ENCODE measurements at regions not wholly inside any gene's neighbourhood (a gene's known extent, or its start where the extent isn't known, plus 50 kb on each side); places are given as distances from the start of the nearest gene placed in this dataset.
"Not testable (repeated sequence)": the region's sequence is repeated elsewhere in the genome, so short reads cannot be mapped to it uniquely, and the experiment has no call there.

DNA sequence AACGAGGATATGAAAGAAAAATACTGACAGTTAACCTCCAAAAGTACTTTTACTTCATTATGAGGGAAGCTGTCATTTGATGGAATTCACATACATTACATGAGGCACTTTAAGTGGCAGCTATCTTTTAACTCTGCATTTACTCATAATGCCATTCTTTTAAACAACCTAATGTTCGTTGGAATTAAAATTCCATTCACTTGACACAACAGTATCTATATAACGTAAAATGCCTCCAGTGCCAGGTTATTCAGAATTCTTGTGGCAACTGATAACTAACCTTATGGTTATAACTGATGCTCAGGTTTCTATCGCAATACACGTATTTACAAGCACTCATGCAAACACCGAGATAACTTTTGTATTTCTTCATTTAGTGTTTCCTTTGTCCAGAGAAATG is 376.9 kb upstream of the GRAMD2B start:
- peaks cover 4% of the 10 kb centered on the region for H3K4me1 ChIP-seq (ENCODE audit: control insufficient read depth, insufficient read depth, low read length)
- no peak overlapping the region for H3K4me3 ChIP-seq (ENCODE audit: low read length in 2 of 2)
- H3K27ac ChIP-seq (ENCODE audit: low read length), result no peak overlapping the region
- no peaks in the 10 kb centered on the region for H3K36me3 ChIP-seq (ENCODE audit: control insufficient read depth in 2 of 2, insufficient read depth in 2 of 2, low read length in 2 of 2)
- no peaks in the 10 kb centered on the region for H3K27me3 ChIP-seq (ENCODE audit: control insufficient read depth in 1 of 2, insufficient read depth in 2 of 2, low read length in 2 of 2)
- no peak overlapping the region for H3K9ac ChIP-seq (ENCODE audit: low read length in 2 of 2)
- H3K9me3 ChIP-seq (ENCODE audit: control insufficient read depth in 2 of 2, low read length in 2 of 2), result no peaks in the 10 kb centered on the region

GRCh38 chr5:126046846-126047571 is 376.2 kb upstream of the GRAMD2B start:
- no peaks in the 10 kb centered on the region for H3K9me3 ChIP-seq (ENCODE audit: control insufficient read depth in 2 of 2, low read length in 2 of 2)

DNA sequence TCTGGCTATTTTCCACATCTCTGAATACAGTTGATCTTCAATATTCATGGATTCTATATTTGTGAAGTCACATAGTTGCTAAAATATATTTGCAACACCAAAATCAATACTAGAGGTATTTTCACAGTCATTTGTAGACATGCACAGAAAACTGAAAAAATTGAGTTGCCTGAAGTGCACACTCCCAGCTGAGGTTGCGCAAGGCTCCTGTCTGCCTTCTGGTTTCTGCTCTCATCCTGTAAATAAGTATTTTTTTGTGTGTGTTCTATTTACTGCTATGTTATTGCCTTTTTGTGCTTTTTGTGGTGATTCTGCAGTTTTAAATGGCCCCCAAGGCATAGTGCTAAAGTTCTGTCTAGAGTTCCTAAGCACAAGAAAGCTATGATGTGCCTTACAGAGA is 371.1 kb upstream of the GRAMD2B start:
- Histone ChIP-seq H3K9ac (ENCODE audit: low read length in 2 of 2) (no peak overlapping the region), H3K4me1 (ENCODE audit: control insufficient read depth, insufficient read depth, low read length) (no peaks in the 10 kb centered on the region), H3K4me3 (ENCODE audit: low read length in 2 of 2) (no peak overlapping the region), H3K36me3 (ENCODE audit: control insufficient read depth in 2 of 2, insufficient read depth in 2 of 2, low read length in 2 of 2) (no peaks in the 10 kb centered on the region), H3K27me3 (ENCODE audit: control insufficient read depth in 1 of 2, insufficient read depth in 2 of 2, low read length in 2 of 2) (no peaks in the 10 kb centered on the region), H3K27ac (ENCODE audit: low read length) (no peak overlapping the region), H3K9me3 (ENCODE audit: control insufficient read depth in 2 of 2, low read length in 2 of 2) (no peaks in the 10 kb centered on the region)

More at GRCh38 chr5:126046846-126047571, 376.2 kb upstream of the GRAMD2B start:
- H3K27me3 ChIP-seq (ENCODE audit: control insufficient read depth in 1 of 2, insufficient read depth in 2 of 2, low read length in 2 of 2), result no peaks in the 10 kb centered on the region
- H3K27ac ChIP-seq (ENCODE audit: low read length), result no peak overlapping the region
- H3K36me3 ChIP-seq (ENCODE audit: control insufficient read depth in 2 of 2, insufficient read depth in 2 of 2, low read length in 2 of 2), result no peaks in the 10 kb centered on the region
- H3K4me3 ChIP-seq (ENCODE audit: low read length in 2 of 2), result no peak overlapping the region
- H3K9ac ChIP-seq (ENCODE audit: low read length in 2 of 2), result no peak overlapping the region
- peaks cover 4% of the 10 kb centered on the region for H3K4me1 ChIP-seq (ENCODE audit: control insufficient read depth, insufficient read depth, low read length)

DNA sequence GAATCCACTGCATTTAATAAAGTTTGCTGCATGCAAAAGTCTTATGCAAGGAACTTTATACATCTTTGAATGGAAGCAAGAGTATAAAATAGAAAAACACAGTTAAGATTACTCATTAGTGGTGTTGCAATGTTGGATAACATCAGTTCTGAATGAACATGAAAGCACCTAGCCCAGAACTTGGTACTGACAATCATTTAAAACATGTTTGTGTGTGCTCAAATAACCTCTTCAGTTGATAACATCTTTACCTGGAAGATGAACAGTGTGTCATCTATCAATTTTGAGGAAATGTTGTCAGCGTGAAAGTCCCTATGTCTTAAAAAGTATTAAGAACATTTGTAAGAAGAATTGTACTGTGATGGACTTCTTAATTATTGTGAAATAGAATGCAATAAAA is 370.4 kb upstream of the GRAMD2B start:
- H3K27ac ChIP-seq (ENCODE audit: low read length), result no peak overlapping the region
- no peak overlapping the region for H3K4me3 ChIP-seq (ENCODE audit: low read length in 2 of 2)
- no peaks in the 10 kb centered on the region for H3K4me1 ChIP-seq (ENCODE audit: control insufficient read depth, insufficient read depth, low read length)
- no peaks in the 10 kb centered on the region for H3K9me3 ChIP-seq (ENCODE audit: control insufficient read depth in 2 of 2, low read length in 2 of 2)
- no peaks in the 10 kb centered on the region for H3K27me3 ChIP-seq (ENCODE audit: control insufficient read depth in 1 of 2, insufficient read depth in 2 of 2, low read length in 2 of 2)
- no peak overlapping the region for H3K9ac ChIP-seq (ENCODE audit: low read length in 2 of 2)
- H3K36me3 ChIP-seq (ENCODE audit: control insufficient read depth in 2 of 2, insufficient read depth in 2 of 2, low read length in 2 of 2), result no peaks in the 10 kb centered on the region

DNA sequence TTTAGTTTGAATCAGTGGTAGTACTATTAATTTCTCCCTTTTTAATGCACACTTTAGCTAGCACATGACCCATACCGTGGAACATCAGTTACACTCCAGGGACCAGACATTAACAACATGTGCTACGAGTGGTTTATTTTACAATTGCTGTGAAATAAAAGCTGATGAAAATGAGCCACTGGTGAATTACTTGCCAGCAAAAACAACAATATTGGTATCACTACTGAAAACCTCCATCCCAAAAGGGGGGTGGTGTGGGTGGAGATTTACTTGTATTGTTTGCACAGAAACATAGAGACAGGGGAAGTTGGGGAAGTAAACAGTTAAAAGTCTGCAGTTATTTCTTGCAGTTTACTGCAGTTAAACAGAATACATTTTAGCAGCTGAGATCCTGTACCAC is 369.6 kb upstream of the GRAMD2B start:
- Histone ChIP-seq H3K9ac (ENCODE audit: low read length in 2 of 2) (no peak overlapping the region), H3K4me3 (ENCODE audit: low read length in 2 of 2) (no peak overlapping the region), H3K27ac (ENCODE audit: low read length) (no peak overlapping the region), H3K9me3 (ENCODE audit: control insufficient read depth in 2 of 2, low read length in 2 of 2) (no peaks in the 10 kb centered on the region), H3K27me3 (ENCODE audit: control insufficient read depth in 1 of 2, insufficient read depth in 2 of 2, low read length in 2 of 2) (no peaks in the 10 kb centered on the region), H3K36me3 (ENCODE audit: control insufficient read depth in 2 of 2, insufficient read depth in 2 of 2, low read length in 2 of 2) (no peaks in the 10 kb centered on the region), H3K4me1 (ENCODE audit: control insufficient read depth, insufficient read depth, low read length) (no peaks in the 10 kb centered on the region)

DNA sequence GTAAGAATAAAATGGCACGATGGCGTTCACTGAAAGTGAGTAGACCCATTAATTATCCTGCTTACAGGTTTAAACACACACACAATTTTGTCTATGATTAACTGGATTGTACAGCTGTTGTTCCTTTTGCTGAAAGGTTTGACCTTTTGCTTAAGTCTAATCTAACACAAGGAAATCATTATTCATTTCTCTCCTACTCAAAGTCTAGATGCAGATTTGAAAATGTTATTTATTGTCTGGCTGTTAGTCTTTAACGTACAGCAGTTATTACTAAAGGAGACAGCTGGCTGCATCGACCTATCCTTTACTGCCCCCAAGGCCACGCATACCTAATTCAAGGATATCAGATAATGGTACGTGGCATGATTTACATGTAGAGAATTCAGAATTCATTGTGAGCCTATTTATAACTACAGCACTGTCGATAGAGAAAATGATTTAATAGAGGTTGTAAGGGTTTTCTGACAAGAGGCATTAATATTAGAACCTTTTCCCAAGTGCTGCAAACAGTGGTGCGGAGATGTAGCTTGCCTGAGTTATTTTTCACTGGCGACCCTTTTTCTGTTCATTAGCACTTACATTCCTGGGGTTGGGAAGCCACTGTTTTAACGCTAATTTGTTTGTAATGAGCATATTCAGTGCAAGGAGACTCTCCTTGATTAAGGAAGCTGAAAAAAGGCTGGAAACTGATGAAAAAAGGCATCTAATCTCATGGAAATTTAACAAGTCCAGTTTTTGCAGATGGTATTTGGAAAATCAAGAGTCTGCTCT is 368.4 kb upstream of the GRAMD2B start:
- no peak overlapping the region for H3K27ac ChIP-seq (ENCODE audit: low read length)
- no peaks in the 10 kb centered on the region for H3K27me3 ChIP-seq (ENCODE audit: control insufficient read depth in 1 of 2, insufficient read depth in 2 of 2, low read length in 2 of 2)
- H3K9me3 ChIP-seq (ENCODE audit: control insufficient read depth in 2 of 2, low read length in 2 of 2), result no peaks in the 10 kb centered on the region
- no peaks in the 10 kb centered on the region for H3K36me3 ChIP-seq (ENCODE audit: control insufficient read depth in 2 of 2, insufficient read depth in 2 of 2, low read length in 2 of 2)
- no peak overlapping the region for H3K9ac ChIP-seq (ENCODE audit: low read length in 2 of 2)
- H3K4me1 ChIP-seq (ENCODE audit: control insufficient read depth, insufficient read depth, low read length), result no peaks in the 10 kb centered on the region
- H3K4me3 ChIP-seq (ENCODE audit: low read length in 2 of 2), result no peak overlapping the region

DNA sequence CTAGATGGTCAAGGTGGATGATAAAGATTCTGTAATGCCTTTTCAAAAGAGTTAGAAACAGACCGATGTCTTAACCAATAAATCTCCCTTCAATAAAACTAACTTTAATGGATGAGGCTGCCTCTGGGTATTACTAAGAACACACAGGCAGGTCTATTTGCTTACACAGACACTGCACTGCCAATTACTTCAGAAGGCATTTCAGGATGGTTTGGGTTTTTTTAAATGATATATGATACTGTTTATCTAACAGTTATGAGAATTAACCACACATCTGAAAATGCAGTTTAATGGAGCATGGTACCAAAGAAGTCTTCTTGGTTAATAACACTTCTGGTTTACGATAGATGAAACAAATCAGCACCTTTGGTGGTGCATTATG is 367.9 kb upstream of the GRAMD2B start:
- H3K27me3 ChIP-seq (ENCODE audit: control insufficient read depth in 1 of 2, insufficient read depth in 2 of 2, low read length in 2 of 2), result no peaks in the 10 kb centered on the region
- H3K9ac ChIP-seq (ENCODE audit: low read length in 2 of 2), result no peak overlapping the region
- H3K36me3 ChIP-seq (ENCODE audit: control insufficient read depth in 2 of 2, insufficient read depth in 2 of 2, low read length in 2 of 2), result no peaks in the 10 kb centered on the region
- no peak overlapping the region for H3K4me3 ChIP-seq (ENCODE audit: low read length in 2 of 2)
- no peaks in the 10 kb centered on the region for H3K4me1 ChIP-seq (ENCODE audit: control insufficient read depth, insufficient read depth, low read length)
- H3K27ac ChIP-seq (ENCODE audit: low read length), result no peak overlapping the region
- H3K9me3 ChIP-seq (ENCODE audit: control insufficient read depth in 2 of 2, low read length in 2 of 2), result no peaks in the 10 kb centered on the region

GRCh38 chr5:126056352-126056751 is 366.9 kb upstream of the GRAMD2B start:
- Histone ChIP-seq H3K9me3 (ENCODE audit: control insufficient read depth in 2 of 2, low read length in 2 of 2) (no peaks in the 10 kb centered on the region), H3K9ac (ENCODE audit: low read length in 2 of 2) (no peak overlapping the region), H3K27me3 (ENCODE audit: control insufficient read depth in 1 of 2, insufficient read depth in 2 of 2, low read length in 2 of 2) (no peaks in the 10 kb centered on the region), H3K4me3 (ENCODE audit: low read length in 2 of 2) (no peak overlapping the region), H3K27ac (ENCODE audit: low read length) (no peak overlapping the region), H3K4me1 (ENCODE audit: control insufficient read depth, insufficient read depth, low read length) (no peaks in the 10 kb centered on the region), H3K36me3 (ENCODE audit: control insufficient read depth in 2 of 2, insufficient read depth in 2 of 2, low read length in 2 of 2) (no peaks in the 10 kb centered on the region)

DNA sequence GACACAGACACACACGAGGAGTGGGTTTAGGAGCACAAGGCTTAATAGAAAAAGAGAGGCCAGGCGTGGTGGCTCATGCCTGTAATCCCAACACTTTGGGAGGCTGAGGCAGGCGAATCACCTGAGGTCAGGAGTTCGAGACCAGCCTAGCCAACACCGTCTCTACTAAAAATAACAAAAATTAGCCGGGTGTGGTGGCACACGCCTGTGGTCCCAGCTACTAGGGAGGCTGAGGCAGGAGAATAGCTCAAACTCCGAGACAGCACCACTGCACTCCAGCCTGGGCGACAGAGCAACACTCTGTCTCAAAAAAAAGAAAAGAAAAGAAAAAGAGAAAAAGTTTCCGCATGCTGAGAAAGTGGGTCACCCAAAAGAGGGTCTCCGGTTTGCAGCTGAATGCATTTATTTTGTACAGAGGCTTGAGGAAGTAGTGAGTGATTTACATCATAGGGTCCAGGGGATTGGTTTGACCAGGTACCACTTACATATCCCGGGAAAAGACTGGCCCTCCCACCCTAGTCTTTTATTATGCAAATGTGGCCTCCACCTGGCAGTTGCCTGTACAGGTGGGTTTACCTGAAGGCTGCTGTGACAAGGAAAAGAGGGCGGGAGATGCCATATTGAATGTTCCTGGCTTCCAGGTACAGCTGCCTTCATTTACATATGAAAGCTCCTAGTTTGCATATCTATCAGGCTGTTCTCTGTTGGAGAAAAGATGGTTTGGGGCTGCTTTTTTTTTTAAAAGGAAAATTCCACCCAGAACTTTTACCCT is 366.2 kb upstream of the GRAMD2B start:
- Histone ChIP-seq H3K4me3 (ENCODE audit: low read length in 2 of 2) (no peak overlapping the region), H3K36me3 (ENCODE audit: control insufficient read depth in 2 of 2, insufficient read depth in 2 of 2, low read length in 2 of 2) (no peaks in the 10 kb centered on the region), H3K4me1 (ENCODE audit: control insufficient read depth, insufficient read depth, low read length) (no peaks in the 10 kb centered on the region), H3K9me3 (ENCODE audit: control insufficient read depth in 2 of 2, low read length in 2 of 2) (no peaks in the 10 kb centered on the region), H3K9ac (ENCODE audit: low read length in 2 of 2) (no peak overlapping the region), H3K27ac (ENCODE audit: low read length) (no peak overlapping the region), H3K27me3 (ENCODE audit: control insufficient read depth in 1 of 2, insufficient read depth in 2 of 2, low read length in 2 of 2) (no peaks in the 10 kb centered on the region)

DNA sequence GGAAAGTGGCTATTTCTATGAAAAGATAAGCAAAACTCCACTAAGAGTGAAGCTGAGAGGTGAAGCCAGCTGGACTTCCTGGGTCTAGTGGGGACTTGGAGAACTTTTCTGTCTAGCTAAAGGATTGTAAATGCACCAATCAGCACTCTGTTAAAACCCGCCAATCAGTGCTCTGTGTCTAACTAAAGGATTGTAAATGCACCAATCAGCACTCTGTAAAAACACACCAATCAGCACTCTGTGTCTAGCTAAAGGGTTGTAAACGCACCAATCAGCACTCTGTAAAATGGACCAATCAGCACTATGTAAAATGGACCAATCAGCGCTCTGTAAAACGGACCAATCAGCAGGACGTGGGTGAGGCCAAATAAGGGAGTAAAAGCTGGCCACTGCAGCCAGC is 364.8 kb upstream of the GRAMD2B start:
- not testable (repeated sequence) for H3K9me3 ChIP-seq (ENCODE audit: control insufficient read depth in 2 of 2, low read length in 2 of 2); H3K27ac ChIP-seq (ENCODE audit: low read length); H3K9ac ChIP-seq (ENCODE audit: low read length in 2 of 2); H3K4me1 ChIP-seq (ENCODE audit: control insufficient read depth, insufficient read depth, low read length); H3K36me3 ChIP-seq (ENCODE audit: control insufficient read depth in 2 of 2, insufficient read depth in 2 of 2, low read length in 2 of 2); H3K27me3 ChIP-seq (ENCODE audit: control insufficient read depth in 1 of 2, insufficient read depth in 2 of 2, low read length in 2 of 2); H3K4me3 ChIP-seq (ENCODE audit: low read length in 2 of 2)

Measured in stomach smooth muscle (tissue), 2 donors.